GM21529 (cell line): ENCODE measurements at regions not wholly inside any gene's neighbourhood (a gene's known extent, or its start where the extent isn't known, plus 50 kb on each side); places are given as distances from the start of the nearest gene placed in this dataset.
A peak's percentile ranks its signal among the peaks of the same experiment; 100 is the strongest.
"Not testable (repeated sequence)": the region's sequence is repeated elsewhere in the genome, so short reads cannot be mapped to it uniquely, and the experiment has no call there.

Source experiments
- ATAC-seq: cut with Tn5 transposase; IDR thresholded peaks from one replicate; pipeline ENCODE4 v1.9.1; 2021; ENCODE audit not compliant: unreplicated experiment

GRCh38 chr7:85897967-85898366, 711.1 kb upstream of the SEMA3D start:
- ATAC-seq: no peak

GRCh38 chr7:85896531-85896930, 709.7 kb upstream of the SEMA3D start:
- no peak for ATAC-seq

DNA sequence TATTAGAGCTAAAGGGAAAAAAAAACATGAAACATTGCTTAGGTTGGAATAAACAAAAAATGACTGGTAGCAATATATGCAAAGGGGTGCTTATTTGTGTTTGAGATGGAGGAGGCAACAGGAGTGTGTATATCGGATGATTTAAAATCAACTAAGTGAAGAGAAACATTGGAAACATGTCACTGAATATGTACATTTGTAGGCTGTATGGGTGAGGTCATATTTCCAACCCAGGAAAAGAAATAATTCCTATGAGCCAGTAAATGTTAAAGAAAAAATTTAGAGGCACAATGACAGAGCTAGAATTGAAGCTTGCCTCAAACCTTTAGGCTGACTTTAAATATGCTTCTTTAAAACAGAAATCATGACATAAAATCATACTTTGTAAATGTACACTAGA, 709.0 kb upstream of the SEMA3D start:
- ATAC-seq: no peak

DNA sequence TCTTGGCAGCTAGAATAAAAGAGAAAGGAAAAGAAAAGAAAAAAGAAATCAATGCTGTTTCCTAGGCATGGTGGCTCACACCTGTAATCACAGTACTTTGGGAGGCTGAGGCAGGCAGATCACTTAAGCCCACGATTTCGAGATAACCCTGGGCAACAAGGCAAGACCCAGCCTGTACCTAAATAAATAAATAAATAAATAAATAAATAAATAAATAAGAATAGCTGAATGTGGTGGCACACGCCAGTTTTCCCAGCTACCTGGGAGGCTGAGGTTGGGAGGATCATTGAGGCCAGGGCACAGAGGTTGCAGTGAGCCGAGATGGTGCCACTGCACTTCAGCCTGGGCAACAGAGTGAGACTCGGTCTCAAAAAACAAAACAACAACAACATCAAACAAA, 705.0 kb upstream of the SEMA3D start:
- not testable (repeated sequence) for ATAC-seq

GRCh38 chr7:85890244-85890811, 703.5 kb upstream of the SEMA3D start:
- peak; percentile 91 for ATAC-seq

DNA sequence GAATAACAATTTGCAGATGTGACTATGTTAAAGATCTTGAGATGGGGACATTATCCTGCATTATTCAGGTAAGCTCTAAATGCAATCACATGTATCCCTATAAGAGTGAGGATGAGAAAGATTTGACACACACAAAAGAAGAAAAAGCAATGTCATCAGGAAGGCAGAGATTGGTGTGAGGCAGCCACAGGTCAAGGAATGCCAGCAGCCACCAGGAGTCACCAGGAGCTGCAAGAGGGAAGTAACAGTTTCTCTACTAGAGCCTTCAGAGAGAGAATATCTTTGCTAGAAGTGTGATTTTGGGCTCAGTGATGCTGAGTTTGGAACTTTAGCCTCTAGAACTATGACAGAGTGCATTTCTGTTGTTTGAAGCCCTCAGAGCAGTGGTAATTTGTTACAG, 700.3 kb upstream of the SEMA3D start:
- no peak for ATAC-seq

DNA sequence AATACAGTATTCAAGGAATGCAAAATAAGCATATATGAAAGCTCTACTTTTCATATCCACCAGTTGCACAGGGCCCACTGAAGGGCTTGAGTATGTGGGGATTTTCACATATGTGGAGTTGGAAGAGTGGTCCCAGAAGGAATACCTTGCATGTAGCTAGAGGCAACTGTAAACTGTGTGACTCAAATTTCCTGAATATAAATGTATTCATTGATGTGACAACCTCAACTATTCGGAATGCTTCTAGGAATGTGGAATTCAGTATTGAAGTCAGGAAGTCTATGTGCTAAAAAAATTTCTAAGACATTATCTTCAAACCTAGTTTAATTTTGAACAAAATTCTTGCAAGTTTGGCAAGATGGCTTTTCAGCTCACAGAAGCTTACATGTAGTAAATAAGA, 695.5 kb upstream of the SEMA3D start:
- ATAC-seq: no peak

DNA sequence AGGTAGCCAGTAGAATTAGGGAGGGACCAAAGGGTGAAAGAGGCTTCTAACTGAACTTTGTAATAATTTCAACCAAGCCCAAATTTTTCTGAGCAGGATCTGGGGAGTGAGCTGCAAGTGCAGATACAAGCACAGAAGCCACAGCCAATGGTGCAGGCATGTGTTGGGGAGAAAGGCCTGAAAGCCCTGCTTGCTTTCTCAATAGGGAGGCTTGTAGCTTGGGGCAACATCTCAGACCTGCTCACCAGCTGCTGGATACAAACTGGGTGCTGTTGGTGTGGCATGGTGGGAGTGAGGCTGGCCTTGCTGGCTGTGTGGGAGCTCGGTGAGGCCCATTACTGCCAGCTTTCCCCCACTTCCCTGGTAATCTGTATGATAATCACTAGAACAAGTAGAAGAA, 688.5 kb upstream of the SEMA3D start:
- ATAC-seq: no peak

DNA sequence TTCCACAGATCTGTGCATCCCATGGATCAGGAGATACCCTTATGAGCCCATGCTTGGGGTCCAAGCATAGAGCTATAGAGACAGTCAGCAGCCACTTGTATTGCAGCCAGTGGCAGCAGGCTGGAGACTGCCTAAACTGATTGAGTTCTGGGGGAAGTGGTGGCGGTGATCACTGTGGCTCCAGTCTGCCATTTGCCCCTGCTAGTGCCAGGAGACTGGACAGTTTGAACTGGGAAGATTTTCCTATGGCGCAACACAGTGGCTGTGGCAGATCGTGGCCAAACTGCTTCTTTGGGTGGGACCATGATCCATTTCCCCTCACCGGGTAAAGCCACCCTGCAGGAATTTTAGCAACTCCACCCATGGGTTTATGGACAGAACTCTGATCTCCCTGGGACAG, 679.7 kb upstream of the SEMA3D start:
- no peak for ATAC-seq

DNA sequence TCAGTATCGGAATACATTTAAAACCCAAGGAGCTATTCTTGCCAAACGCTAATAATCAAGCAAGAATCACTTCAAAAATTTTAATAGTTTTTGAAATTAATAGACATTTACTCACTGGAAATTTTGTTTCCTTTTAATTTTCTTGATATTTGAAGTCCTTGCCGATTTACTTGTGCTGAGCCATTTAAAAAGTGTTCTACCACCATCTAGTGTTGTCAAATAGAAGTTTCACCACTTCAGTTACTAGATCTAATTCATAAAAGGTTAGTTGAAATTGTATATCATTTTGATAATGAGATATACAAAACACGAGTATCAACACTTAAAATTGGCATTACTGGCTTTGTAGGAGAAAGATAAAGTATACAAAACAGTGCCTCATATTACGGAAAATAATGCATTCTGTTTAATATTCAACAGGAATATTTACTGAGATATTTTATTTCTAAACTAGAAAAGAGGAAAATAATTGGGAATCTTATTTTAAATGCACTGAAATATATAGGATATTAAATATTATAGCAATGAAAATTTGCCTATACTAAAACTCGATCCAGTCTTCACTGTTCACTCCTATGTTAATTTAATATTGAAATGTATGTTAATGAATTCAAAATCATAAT, 664.8 kb upstream of the SEMA3D start:
- no peak for ATAC-seq

GRCh38 chr7:85850381-85850780, 663.5 kb upstream of the SEMA3D start:
- no peak for ATAC-seq

GRCh38 chr7:85840554-85840953, 653.7 kb upstream of the SEMA3D start:
- no peak for ATAC-seq

DNA sequence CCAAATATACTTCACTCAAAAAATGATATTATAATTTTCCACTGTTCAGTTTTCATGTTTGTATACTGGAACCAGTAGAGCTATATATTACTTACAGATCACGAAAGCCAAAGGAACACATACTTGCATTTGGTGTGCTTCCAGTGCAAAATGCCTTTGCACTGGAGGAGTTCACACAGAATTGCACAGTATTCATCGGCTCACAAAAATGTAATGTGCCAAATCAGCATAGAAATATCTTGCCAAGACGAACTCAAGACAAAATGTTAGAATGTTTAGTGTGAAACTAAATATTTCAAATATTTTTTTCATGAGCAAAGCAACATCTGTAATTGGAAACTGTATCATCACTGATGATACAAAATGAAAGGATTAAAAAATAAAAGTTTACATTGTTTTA, 646.2 kb upstream of the SEMA3D start:
- no peak for ATAC-seq

- no peak for ATAC-seq
Observed at GRCh38 chr7:85830982-85831381, 644.1 kb upstream of the SEMA3D start.

DNA sequence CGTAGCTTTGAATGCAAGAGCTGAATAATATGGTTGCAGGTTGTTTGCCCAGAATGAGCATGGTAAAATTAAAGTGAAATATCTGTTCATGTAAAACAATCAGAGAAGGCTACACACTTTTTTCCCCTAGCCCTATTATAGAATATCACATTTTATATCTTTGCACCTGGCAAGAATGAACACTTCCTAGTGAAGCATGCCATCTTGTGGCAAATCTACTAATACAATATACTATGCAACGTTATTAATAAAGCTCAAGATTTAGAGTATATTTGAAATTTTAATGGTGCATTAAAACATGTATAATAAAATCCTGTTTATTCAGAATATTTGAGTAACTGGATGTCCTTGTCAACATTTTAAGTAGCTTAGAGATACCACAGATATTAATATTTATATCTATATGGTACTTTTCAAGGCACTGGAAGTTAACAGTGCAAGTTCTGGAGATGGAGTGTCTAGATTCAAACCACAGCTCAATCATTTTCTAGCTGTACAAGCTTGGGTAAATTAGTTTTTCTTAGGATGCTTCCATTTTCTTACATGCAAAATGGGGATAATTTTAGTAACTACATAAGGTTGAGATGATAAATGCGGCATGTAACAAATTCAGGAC, 643.1 kb upstream of the SEMA3D start:
- ATAC-seq: no peak

DNA sequence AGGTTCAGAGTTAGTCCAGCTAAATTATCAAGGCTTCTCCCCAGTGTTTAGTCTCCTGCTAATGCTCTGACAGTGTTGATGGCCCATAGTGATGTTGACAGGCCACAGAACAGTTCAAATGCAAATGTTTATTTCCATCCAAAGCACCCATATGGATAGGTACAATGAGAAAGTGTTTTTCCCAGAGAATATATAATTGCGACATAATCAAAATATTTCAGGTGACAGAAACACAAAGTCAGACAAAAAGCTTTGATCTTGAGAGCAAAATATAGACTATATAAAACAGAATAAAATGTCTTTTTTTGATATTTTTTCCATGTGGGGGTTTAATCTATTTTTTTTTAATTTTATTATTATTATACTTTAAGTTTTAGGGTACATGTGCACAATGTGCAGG, 642.3 kb upstream of the SEMA3D start:
- ATAC-seq: no peak

DNA sequence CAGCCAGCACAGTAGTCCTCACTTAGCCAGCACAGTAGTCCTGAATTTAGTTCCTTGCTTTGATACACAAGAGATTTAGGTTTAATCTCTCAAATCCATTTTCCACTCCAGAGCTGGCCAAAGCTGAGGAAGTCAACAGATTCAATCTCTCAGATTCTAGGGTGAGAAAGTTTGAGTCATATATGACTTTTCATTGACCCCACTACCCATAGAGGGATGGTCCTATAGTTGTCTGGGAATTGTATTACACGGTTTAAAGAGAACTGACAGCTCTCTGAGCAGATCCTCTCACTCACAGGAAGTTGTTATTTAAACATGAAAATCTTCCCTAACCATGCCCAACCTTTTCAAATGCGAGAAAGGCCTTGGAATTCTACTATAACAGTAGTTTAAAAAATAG, 641.8 kb upstream of the SEMA3D start:
- no peak for ATAC-seq

- ATAC-seq: no peak
Observed at GRCh38 chr7:85823396-85824080, 636.7 kb upstream of the SEMA3D start.

DNA sequence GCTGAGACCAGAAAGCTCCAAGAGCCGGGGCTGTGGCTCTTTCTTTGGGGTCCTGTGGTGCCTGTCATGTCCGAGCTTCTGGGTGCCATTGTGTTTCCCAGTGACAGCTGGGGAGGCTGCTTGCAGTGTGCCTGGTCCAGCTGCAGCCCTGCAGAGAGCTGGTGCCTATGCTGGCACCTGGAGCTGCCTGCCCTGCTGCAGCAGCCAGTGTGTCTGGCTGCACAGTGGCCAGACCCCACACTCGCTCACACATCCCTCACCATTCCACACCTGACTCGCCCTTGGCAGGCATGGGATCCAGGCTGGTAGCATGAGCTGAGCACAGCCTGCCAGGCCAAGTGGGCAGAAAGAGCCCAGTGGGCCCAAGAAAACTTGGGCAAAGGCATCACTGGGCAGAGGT, 635.1 kb upstream of the SEMA3D start:
- ATAC-seq: no peak

DNA sequence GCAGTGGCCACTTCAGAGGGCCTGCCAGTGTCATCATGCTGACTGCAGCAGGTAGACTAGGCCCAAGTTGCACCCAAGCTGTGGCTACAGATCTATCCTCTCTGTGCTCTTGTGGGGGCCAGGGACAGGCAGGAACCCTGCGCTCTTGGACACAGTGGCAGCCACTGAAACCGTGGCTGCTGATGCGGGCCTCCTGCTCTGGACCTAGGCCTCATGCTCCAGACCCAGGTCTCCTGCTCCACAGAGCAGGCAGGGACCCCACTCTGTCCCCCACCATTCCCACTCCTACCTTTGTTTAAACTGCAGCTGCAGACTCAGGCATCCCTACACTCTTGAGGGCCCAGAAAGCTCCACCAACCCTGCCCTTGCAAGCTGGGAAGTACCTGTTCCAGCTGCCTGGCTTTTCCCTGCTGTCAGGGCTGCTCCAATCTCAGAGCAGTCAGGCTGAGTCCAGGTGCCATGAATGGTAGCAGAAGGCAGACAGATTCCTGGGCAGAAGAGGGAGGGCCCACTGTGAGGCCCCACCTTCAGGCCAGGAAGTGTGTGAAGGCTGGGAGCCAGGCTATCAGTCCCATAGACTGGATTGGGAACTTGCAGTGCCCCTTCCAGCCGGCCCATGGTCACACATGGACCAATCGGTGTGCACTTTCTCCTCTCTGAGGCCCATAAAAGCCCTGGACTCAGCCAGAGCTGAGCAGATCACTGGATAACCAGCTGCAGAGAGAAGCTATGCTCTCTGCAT, 634.0 kb upstream of the SEMA3D start:
- ATAC-seq: no peak

DNA sequence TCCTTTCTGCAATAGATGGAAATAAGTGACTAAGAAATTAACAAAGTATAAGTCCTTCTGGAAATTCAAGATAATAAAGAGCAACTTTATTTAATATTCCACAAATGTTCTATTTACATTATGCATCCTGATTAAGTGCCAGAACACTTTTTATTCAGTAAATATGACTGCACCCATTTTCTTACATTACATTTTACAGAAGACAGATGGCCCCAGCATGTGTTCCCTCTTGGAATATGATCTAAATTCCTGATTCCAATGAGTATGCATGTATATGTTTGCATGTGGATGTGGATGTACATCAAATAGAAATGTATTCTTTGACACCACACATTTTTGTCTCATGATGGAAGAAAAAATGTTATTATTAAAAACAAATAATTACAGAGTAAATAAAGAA, 628.7 kb upstream of the SEMA3D start:
- no peak for ATAC-seq

DNA sequence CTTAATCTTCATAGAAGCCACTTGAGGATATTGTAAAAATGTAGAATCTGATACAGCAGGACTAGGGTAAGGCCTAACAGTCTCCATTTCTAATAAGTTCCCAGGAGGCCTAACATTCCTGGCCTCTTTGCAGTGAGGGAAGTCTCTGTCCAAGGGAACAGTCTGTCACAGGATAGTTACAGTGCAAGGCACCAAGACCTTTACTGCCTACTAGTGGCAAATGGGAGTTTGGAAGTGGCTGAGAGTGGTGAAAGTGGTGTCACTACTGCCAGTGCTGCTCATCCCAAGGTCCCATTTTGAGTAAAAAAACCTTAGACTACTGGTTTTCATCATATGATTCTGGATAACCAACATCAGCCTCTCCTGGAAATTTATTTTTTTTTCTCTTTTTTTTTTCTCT, 619.5 kb upstream of the SEMA3D start:
- ATAC-seq: no peak
